Tongue (tissue), 1 donor: ENCODE measurements at regions not wholly inside any gene's neighbourhood (a gene's known extent, or its start where the extent isn't known, plus 50 kb on each side); places are given as distances from the start of the nearest gene placed in this dataset.
A peak's percentile ranks its signal among the peaks of the same experiment; 100 is the strongest.
"Not testable (repeated sequence)": the region's sequence is repeated elsewhere in the genome, so short reads cannot be mapped to it uniquely, and the experiment has no call there.

Experiments
- DNase-seq: peaks from one replicate; pipeline ENCODE4 v3.0.0-alpha.2; 2015

DNA sequence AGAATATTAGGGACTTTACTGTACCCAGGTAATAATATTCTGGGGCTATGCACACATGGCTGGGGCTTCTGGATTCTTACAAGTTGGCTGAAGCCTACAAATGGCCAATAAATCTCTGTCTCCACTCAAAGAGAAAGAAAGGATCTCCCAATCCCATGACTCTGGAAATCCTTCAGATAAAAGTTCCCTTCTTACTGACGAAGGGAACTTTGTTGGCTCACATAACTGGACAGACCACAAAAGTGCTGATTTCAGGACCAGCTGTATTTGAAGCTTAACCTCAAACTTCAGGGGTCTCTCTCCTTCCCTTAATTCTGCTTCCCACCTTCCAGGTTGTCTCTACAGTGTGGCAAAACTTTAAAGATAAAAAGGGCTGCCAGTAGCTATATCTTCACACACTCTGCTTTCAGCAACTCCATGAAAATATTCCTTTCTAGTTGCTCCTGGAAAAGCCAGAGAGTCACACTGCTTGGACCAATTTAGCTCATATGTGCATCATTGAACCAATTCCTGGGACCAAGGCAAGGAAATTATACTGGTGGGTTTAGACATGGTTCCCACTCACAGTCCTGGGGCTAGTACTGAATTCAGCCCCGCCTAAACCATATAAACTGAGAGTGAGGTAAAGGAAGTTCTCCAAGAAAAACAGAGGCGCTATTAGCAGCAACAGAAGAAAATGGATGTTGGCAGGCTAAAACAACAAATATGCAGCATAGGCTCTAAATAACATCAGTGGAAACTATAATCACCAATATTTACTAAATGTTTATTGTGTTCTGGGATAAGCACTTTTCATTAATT lies 290.0 kb upstream of the GADL1 start:
- no peak for DNase-seq

GRCh38 chr3:31185062-31185357 lies 290.5 kb upstream of the GADL1 start:
- no peak for DNase-seq

- no peak for DNase-seq
These were observed 291.6 kb upstream of the GADL1 start for GRCh38 chr3:31186041-31186440.

DNA sequence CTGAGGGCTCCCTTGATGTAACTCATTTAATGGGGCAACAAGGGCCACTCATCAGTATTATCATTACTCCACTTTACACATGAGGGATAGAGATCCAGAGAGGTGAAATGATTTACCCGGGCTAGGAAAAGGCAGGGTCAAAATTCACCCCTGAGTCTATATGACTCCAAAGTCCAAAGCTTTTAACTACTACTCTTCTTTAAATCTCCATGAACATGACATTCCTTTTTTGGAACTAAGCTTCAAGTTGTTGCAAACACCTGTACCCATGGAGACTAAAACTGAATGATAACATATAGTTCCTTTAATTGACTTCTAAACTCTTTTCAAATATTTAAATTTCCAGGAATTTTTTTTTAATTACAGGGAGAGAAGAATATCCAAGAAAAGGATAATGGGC lies 292.9 kb upstream of the GADL1 start:
- no peak for DNase-seq

GRCh38 chr3:31188112-31188511 lies 293.7 kb upstream of the GADL1 start:
- peak; percentile 56 for DNase-seq

- no peak for DNase-seq
These were observed 294.9 kb upstream of the GADL1 start for GRCh38 chr3:31189330-31189729.

DNA sequence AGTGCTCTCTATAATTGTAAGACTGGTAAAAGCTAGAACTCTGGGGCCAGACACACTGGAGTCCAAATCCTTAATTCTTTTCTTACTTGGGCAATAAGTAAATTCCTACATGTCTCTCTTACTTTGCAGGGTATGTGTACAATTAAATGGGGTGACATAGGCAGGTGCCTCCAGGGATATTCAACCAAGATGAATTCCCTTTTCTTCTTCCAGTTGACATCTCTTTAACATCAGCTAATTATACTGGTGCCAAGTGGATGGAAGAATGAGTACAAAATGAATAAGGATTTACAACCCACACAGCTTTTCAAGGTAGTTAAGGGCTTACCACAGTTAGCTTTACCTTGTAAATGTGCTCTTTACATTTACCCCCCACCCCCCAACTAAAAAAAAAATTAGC lies 295.5 kb upstream of the GADL1 start:
- no peak for DNase-seq

- DNase-seq: no peak
These were observed 296.9 kb upstream of the GADL1 start for GRCh38 chr3:31191354-31191753.

GRCh38 chr3:31193429-31193828 lies 299.0 kb upstream of the GADL1 start:
- no peak for DNase-seq

- no peak for DNase-seq
These were observed 299.4 kb upstream of the GADL1 start for GRCh38 chr3:31193871-31194270.

DNA sequence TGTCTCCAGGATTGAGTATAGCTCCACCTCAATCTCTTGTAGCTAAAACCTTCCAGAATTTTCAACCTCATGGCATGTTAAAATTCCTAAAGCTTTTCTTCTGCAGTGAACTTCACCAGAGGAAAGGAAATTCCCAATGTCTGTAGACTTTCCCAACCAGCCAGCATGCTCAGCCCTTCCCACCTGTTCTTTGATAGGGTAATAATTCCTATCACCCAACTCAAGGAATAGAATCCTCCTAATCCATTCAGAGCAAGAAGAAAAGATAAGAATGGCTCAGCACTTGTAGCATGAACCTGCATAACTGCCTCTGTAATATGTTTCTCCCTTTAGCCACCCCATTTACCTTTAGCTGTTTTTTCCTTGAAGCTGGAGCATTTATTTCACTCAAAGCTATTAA lies 301.8 kb upstream of the GADL1 start:
- no peak for DNase-seq

GRCh38 chr3:31196881-31197364 lies 302.5 kb upstream of the GADL1 start:
- DNase-seq: peak; percentile 83

GRCh38 chr3:31197941-31198340 lies 303.5 kb upstream of the GADL1 start:
- DNase-seq: peak; percentile 22

GRCh38 chr3:31198890-31199289 lies 304.4 kb upstream of the GADL1 start:
- DNase-seq: no peak

DNA sequence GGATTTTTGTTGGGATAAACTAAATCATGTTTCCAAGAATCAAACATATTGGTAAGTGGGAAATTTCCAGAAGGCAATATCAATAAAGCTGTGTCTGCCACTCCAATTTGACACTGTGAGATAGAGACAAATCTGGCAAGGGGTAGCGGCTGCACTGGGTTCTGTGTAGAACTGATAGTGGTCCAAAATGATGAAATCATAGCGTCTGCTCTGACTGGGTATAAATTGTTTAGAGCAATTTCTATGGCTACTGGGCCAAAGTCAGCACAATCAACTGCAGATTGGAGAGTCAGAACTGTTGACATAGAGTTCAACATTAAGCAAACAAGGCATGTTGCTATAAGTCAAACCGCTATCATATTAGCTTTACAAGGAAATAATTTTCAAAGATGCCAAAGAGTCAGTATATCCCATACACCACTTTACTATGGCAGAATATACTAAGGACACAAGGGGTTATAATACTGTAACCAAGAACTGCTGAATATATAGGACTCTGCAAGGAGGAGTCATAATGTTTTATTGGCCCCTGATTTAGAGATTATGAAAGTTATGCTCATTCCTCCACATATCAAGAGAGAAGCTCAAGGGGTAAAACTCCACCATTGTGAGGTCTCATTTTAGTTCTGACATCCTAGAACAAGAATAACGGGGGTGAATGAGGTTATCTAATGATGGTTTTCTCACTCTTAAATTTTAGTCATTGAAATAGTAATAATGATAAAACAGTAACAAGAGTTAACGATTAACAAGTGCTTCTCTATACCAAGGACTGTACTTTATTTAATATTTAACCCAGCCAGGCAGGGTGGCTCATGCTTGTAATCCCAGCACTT lies 309.7 kb upstream of the GADL1 start:
- DNase-seq: no peak

- not testable (repeated sequence) for DNase-seq
These were observed 310.3 kb upstream of the GADL1 start for GRCh38 chr3:31204796-31205056.

DNA sequence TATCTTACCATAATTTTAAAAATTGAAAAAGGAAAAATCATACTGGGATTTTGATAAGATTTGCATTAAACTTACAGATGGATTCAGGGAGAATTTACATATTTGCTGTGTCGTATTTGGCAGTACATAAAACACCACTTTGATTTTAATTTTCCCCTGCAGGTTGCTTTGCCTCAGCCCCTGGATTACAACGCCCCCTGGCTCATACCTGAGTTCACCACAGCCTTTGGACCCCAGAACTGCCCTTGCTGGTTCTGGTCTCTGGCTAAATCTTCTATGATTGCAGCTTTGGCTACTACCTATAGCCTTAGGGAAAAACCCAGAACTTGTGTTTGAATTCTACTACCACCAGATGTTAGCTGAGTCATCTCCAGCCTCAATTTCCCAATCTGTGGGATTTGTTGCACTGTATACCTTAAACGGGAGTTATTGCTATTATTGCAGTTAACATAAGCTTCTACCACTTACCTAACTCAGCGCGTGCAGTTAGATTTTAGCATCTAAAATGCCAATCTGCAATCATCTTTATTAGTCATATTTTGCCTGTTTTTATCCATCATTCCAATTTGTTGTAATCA lies 315.7 kb upstream of the GADL1 start:
- no peak for DNase-seq

DNA sequence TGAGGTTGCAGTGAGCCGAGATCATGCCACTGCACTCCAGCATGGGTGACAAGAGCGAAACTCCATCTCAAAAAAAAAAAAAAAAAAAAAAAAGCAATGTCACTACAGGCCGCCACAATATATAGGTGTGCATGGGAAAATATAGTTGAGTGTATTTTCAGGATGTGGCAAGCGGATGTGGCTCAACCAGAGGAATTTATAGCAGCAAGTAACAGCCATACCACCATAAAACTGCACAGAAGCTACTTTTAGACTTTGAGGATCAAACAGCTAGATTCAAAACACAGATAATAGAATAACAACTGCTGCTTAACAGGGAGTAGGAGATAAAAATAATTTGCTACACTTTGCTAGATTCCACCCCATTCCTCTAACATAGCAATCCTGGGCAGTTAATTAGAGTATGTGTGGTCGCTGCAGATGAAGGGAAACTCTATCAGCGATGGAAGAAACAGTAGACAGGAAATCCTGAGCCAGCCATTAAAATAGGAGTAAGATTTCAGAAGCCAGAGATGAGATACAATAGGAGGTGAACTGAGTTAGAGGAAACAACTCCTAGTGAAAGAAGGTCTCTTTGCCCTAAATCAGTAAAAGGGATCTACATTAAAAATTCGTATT lies 318.7 kb upstream of the STT3B start:
- DNase-seq: no peak

- no peak for DNase-seq
These were observed 314.6 kb upstream of the STT3B start for GRCh38 chr3:31218082-31218481.

- no peak for DNase-seq
These were observed 313.4 kb upstream of the STT3B start for GRCh38 chr3:31219131-31219843.

GRCh38 chr3:31220431-31220830 lies 312.3 kb upstream of the STT3B start:
- DNase-seq: no peak

DNA sequence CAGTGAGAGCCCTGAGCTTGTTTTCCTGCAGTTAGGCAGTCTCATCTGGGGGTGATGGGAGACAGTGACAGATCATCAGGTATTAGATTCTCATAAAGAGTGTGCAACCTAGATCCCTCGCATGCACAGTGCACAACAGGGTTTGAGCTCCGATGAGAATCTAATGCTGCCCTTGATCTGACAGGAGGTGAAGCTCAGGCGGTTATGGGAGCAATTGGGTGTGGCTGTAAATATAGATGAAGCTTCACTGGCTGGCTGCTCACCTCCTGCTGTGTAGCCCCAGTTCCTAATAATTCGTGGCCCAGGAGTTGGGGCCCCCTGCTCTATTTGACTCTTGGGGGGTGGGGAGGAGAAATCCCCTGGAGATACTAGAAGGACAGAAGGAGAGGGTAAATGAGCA lies 309.4 kb upstream of the STT3B start:
- DNase-seq: no peak

- DNase-seq: no peak
These were observed 307.8 kb upstream of the STT3B start for GRCh38 chr3:31224936-31225335.
